ENCODE measurements at regions not wholly inside any gene's neighbourhood (a gene's known extent, or its start where the extent isn't known, plus 50 kb on each side); places are given as distances from the start of the nearest gene placed in this dataset.

DNA sequence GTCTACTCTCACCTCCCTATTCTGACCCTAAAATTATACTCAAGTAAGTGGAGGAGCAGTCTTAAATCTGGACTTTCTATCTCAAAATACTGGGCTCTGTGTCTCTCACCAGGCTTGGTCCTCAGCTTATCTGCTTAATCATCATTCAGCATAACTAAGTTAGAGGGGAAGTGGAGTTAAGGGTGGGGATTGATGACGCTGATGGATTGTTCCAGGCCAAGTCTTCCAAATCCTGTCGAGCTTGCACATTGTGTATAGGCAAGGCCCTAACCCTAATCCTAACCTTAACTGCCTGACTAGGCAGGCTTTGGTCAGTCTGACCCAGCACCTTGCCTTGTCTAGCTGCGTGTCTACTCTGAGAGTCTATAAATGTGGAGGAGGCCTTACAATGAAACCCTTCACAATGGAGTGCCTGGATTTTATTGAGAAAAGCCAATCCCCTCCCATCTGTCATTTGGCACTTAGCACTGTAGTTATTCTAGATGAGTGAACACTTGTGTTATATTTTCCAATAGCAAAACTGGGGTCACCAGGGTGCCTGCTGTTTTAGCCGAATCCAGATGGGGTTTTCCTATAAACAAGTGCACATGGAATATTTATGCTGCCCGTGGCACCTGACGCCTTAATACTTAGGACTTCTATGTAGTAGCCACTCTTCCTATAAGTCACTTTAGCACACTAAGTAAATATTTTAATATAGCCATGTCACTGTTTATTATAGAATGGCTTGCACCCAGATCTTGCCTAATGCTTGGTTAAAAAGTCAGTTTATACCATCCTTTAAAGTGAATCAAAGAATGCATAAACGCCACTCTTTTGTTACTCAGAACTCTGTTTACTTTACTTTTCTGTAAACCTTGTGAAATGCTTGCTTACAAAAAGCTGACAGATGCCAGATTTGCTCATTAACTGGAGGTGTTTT lies 193.2 kb upstream of the MYOCD start (continued):
- TF ChIP-seq, protein P1, sequence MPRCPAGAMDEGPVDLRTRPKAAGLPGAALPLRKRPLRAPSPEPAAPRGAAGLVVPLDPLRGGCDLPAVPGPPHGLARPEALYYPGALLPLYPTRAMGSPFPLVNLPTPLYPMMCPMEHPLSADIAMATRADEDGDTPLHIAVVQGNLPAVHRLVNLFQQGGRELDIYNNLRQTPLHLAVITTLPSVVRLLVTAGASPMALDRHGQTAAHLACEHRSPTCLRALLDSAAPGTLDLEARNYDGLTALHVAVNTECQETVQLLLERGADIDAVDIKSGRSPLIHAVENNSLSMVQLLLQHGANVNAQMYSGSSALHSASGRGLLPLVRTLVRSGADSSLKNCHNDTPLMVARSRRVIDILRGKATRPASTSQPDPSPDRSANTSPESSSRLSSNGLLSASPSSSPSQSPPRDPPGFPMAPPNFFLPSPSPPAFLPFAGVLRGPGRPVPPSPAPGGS (IDR thresholded peaks at IDR 0.05; ENCODE audit: borderline replicate concordance, insufficient read depth, low read depth, low read length, poor library complexity, severe bottlenecking), result no peak

DNA sequence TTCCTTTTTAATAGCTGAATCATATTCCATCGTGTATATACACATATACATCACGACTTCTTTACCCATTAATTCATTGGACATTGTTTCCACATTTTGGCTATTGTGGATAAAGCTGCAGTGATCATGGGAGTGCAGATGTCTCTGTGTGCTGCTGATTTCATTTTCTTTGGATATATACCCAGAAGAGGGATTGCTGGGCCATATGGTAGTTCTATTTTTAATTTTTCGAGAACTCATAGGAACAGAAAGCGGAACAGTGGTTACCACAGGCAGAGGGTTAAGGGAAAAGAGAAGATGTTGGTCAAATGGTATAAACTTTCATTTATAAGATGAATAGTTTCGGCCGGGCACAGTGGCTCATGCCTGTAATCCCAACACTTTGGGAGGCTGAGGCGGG lies 187.4 kb upstream of the MYOCD start:
- H2AFZ ChIP-seq (ENCODE audit: control insufficient read depth, low read depth, low read length), result no peak overlapping the region
- H3K79me2 ChIP-seq (ENCODE audit: control insufficient read depth, insufficient read depth, low read length), result no peaks in the 10 kb centered on the region
- H3K9me3 ChIP-seq (replicated peaks; ENCODE audit: control insufficient read depth, insufficient read depth, low read length), result no peaks in the 10 kb centered on the region
- FAIRE-seq, result no peak
- CTCF ChIA-PET, result no interaction called here
- H3K4me1 ChIP-seq (ENCODE audit: control insufficient read depth, insufficient read depth, low read length), result no peaks in the 10 kb centered on the region
- no peak overlapping the region for H3K9ac ChIP-seq (ENCODE audit: control insufficient read depth, insufficient read depth, low read length)
- no peak overlapping the region for H3K4me2 ChIP-seq (ENCODE audit: control insufficient read depth, insufficient read depth)
- no TSS peak for BruUV-seq (replicated peaks)
- intact Hi-C loops (cut with micrococcal nuclease; ENCODE audit: unreplicated experiment) (no loop called here), in situ Hi-C loops (cut with MboI) (loop anchor here (25.0 kb wide), 1 partner anchor 116 kb away; no protein-coding TSS in a partner anchor)
- H3K36me3 ChIP-seq (ENCODE audit: control insufficient read depth in 2 of 2, insufficient read depth in 2 of 2, low read length in 1 of 2), result no peaks in the 10 kb centered on the region
- DNase-seq (ENCODE audit: low read depth, low spot score), result no peak
- no peak for ATAC-seq
- no peak overlapping the region for H3K27ac ChIP-seq (ENCODE audit: control insufficient read depth, insufficient read depth)
- no peak overlapping the region for H3K4me3 ChIP-seq
- WGBS (ENCODE audit: insufficient coverage, insufficient replicate concordance, low lambda C conversion rate, missing lambda C conversion rate), result 58% methylated on average over 7 of the region's 7 CpGs
- RAD21 ChIA-PET (ENCODE audit: unreplicated experiment), result no interaction called here
- H3K27me3 ChIP-seq (replicated peaks in 1 of 2; ENCODE audit: control insufficient read depth in 2 of 2, insufficient read depth in 2 of 2, low read length in 1 of 2), result no peaks in the 10 kb centered on the region
- POLR2A ChIA-PET, result no interaction called here
- no peaks in the 10 kb centered on the region for H4K20me1 ChIP-seq (ENCODE audit: control insufficient read depth, insufficient read depth)
- SMC1A ChIA-PET (ENCODE audit: uncharacterized antibody, unreplicated experiment), result no interaction called here
- TF ChIP-seq YY1 (IDR thresholded peaks at IDR 0.05; ENCODE audit: low read depth, low read length) (no peak), EP300 (IDR thresholded peaks at IDR 0.05; ENCODE audit: borderline replicate concordance in 1 of 2, control insufficient read depth in 1 of 2, low read depth in 2 of 2, low read length in 2 of 2) (no peak), DPF2 (IDR thresholded peaks at IDR 0.05) (no peak), HCFC1 (IDR thresholded peaks at IDR 0.05; ENCODE audit: low read length) (no peak), ZNF384 (IDR thresholded peaks at IDR 0.05; ENCODE audit: borderline replicate concordance, low read depth, low read length) (no peak), SPI1 (IDR thresholded peaks at IDR 0.05; ENCODE audit: borderline replicate concordance, insufficient read depth, low read depth, low read length) (no peak), BRCA1 (IDR thresholded peaks at IDR 0.05; ENCODE audit: low read depth, low read length) (no peak), LARP7 (IDR thresholded peaks at IDR 0.05) (no peak), POLR2AphosphoS2 (IDR thresholded peaks at IDR 0.05; ENCODE audit: low read depth, low read length) (no peak), JUNB (IDR thresholded peaks at IDR 0.05) (no peak), RAD51 (IDR thresholded peaks at IDR 0.05) (no peak), NR2C1 (IDR thresholded peaks at IDR 0.05) (no peak)
- TF ChIP-seq, protein P2, sequence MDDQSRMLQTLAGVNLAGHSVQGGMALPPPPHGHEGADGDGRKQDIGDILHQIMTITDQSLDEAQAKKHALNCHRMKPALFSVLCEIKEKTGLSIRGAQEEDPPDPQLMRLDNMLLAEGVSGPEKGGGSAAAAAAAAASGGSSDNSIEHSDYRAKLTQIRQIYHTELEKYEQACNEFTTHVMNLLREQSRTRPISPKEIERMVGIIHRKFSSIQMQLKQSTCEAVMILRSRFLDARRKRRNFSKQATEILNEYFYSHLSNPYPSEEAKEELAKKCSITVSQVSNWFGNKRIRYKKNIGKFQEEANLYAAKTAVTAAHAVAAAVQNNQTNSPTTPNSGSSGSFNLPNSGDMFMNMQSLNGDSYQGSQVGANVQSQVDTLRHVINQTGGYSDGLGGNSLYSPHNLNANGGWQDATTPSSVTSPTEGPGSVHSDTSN (IDR thresholded peaks at IDR 0.05; ENCODE audit: insufficient replicate concordance, low read depth, low read length), result no peak
- TF ChIP-seq, protein P3, sequence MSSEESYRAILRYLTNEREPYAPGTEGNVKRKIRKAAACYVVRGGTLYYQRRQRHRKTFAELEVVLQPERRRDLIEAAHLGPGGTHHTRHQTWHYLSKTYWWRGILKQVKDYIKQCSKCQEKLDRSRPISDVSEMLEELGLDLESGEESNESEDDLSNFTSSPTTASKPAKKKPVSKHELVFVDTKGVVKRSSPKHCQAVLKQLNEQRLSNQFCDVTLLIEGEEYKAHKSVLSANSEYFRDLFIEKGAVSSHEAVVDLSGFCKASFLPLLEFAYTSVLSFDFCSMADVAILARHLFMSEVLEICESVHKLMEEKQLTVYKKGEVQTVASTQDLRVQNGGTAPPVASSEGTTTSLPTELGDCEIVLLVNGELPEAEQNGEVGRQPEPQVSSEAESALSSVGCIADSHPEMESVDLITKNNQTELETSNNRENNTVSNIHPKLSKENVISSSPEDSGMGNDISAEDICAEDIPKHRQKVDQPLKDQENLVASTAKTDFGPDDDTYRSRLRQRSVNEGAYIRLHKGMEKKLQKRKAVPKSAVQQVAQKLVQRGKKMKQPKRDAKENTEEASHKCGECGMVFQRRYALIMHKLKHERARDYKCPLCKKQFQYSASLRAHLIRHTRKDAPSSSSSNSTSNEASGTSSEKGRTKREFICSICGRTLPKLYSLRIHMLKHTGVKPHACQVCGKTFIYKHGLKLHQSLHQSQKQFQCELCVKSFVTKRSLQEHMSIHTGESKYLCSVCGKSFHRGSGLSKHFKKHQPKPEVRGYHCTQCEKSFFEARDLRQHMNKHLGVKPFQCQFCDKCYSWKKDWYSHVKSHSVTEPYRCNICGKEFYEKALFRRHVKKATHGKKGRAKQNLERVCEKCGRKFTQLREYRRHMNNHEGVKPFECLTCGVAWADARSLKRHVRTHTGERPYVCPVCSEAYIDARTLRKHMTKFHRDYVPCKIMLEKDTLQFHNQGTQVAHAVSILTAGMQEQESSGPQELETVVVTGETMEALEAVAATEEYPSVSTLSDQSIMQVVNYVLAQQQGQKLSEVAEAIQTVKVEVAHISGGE (CRISPR knock-in tag; IDR thresholded peaks at IDR 0.05), result no peak

Data from GM12878 (cell line).